HG03045 (cell line): ENCODE measurements at regions not wholly inside any gene's neighbourhood (a gene's known extent, or its start where the extent isn't known, plus 50 kb on each side); places are given as distances from the start of the nearest gene placed in this dataset.

ENCODE experiments used
- ATAC-seq: cut with Tn5 transposase; IDR thresholded peaks from one replicate; pipeline ENCODE4 v1.9.1; 2021; ENCODE audit warnings: mild to moderate bottlenecking, moderate library complexity; ENCODE audit not compliant: unreplicated experiment

DNA sequence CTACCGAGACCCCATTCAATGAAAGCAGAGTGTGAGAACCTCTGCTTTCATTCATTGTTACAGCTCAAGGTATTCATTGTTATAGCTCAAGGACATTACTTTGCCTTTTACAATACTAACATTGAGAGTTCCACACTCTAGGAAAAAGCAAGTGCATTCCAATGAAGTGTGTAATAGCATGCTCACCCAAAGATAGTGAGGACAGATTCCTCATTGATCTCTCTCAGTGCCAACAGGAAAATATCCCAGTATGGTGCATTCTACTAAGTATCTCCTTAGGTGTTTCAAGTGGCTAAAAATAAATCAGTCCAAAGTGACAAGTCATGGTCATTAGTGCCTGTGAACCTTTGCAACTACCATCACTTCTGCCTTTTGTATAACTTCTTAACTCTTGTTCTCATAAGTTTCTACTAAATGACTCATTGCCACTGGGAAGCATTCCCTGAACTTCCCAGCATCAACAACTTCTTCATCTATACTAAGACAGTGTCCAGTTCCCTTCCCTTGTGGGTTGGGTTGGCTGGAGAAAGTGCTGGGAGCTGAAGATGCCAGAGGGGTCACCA is 140.7 kb upstream of the STXBP5 start:
- no peak for ATAC-seq

GRCh38 chr6:147065786-147066185 is 138.4 kb upstream of the STXBP5 start:
- no peak for ATAC-seq

DNA sequence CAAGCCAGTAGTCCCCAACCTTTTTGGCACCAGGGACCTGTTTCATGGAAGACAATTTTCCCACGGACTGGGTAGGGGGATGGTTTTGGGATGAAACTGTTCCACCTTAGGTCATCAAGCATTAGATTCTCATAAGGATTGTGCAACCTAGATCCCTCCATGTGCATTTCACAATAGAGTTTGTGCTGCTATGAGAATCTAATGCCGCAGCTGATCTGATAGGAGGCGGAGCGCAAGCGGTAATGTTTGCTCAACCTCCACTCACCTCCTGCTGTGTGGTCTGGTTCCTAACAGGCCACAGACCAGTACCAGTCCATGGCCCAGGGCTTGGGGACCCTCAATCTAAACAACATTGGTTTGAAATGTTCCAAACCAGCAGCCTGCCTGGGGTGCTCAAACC is 137.0 kb upstream of the STXBP5 start:
- no peak for ATAC-seq

- ATAC-seq, result no peak
Observed at GRCh38 chr6:147071776-147072175, 132.4 kb upstream of the STXBP5 start.

GRCh38 chr6:147075381-147075780 is 128.8 kb upstream of the STXBP5 start:
- no peak for ATAC-seq

- no peak for ATAC-seq
Observed at GRCh38 chr6:147077251-147077650, 127.0 kb upstream of the STXBP5 start.

DNA sequence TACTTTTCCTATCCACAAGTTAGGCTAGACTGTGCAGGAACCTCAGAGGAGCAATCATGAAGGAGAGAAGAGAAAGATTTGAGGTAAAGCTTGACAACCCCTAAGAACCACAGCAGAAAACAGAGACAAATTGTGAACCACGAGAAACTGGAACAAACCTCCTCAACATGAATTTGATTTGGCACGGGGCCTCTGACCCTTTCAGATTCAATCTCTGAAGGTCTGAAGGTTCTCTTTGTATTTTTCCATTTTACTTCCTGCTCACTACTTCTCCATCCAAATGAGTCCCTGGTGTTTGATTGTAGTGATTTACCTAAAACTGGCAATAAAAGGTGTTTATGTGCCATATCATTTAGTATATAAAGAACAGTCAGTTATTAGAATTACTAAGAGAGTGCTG is 126.1 kb upstream of the STXBP5 start:
- ATAC-seq, result no peak

- ATAC-seq, result no peak
Observed at GRCh38 chr6:147078602-147079001, 125.6 kb upstream of the STXBP5 start.

GRCh38 chr6:147080225-147080624 is 124.0 kb upstream of the STXBP5 start:
- ATAC-seq, result no peak

- no peak for ATAC-seq
Observed at GRCh38 chr6:147081076-147081609, 123.1 kb upstream of the STXBP5 start.

DNA sequence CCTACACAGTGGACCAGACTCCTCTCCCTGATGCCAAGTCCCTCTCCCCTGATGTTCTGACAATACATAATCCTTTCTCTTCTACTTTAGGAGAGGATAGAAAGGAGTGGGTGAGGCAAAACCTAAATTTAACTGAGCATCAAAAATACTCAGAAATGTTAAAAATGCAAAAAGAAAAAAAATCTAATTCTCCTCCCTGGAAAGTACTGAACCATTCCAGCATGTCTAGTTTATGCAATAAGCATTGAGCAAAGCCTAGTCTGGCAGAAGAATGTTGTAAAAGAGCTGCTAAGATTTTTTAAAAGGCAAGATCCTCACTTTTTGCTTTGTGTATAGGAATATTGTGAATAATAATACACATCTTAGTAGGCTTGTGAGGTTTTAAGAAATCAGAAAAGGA is 116.6 kb upstream of the STXBP5 start:
- no peak for ATAC-seq

GRCh38 chr6:147088861-147089260 is 115.4 kb upstream of the STXBP5 start:
- no peak for ATAC-seq

DNA sequence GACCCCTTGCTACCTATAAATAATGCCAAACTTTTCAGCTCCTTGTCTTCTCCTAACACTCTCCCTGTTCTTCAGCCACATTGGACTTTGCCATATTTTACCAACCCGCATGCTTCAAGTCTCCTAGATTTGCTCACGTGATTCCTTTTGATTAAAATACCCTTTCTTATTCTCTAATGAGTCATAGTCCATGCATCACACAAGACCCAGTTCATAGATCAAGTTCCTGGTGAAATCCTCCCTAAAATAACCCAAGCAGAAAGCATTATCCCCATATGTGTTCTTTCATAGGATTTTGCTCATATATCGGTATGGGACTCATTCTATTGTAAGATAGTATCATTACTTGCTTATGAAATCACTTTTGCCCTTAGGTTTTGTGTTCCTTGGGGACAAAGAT is 108.9 kb upstream of the STXBP5 start:
- no peak for ATAC-seq

DNA sequence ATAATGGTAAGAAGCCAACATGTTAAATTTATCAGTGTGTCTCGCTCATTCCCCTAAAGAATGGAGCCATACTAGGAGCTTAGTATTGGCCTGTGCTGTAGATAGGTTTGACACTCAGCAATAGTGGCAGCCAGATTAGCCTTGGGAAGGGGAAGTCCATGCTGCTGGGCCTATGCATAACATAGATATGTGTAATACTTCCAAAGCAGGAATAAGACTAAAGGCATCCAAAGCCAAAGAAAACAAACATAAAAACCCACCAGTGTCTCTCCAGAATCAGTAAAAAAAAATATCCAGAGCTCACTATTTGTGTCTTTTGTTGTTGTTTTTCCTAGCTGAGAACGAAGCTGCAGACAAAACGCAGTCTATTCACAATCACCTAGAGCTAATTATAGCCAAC is 104.2 kb upstream of the STXBP5 start:
- no peak for ATAC-seq

DNA sequence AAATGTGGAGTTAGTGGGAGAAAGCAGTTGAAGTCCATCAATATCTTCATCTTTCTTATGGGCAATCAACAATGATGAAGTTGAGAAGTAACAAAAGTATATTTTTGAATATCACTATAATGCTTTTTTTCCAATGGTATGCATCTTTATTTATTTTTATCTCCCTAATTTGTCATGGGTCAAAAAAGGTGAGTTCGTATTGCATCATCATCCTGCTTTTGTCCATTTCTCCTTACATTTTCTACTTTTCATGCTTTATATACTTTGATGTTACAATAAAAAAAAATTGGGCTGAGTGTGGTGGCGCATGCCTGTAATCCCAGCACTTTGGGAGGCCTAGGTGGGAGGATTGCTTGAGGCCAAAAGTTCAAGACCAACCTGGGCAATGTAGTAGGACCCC is 101.2 kb upstream of the STXBP5 start:
- ATAC-seq, result no peak

GRCh38 chr6:147103694-147104093 is 100.5 kb upstream of the STXBP5 start:
- no peak for ATAC-seq

GRCh38 chr6:147105786-147106185 is 98.4 kb upstream of the STXBP5 start:
- ATAC-seq, result no peak

- ATAC-seq, result no peak
Observed at GRCh38 chr6:147106759-147107401, 97.3 kb upstream of the STXBP5 start.

DNA sequence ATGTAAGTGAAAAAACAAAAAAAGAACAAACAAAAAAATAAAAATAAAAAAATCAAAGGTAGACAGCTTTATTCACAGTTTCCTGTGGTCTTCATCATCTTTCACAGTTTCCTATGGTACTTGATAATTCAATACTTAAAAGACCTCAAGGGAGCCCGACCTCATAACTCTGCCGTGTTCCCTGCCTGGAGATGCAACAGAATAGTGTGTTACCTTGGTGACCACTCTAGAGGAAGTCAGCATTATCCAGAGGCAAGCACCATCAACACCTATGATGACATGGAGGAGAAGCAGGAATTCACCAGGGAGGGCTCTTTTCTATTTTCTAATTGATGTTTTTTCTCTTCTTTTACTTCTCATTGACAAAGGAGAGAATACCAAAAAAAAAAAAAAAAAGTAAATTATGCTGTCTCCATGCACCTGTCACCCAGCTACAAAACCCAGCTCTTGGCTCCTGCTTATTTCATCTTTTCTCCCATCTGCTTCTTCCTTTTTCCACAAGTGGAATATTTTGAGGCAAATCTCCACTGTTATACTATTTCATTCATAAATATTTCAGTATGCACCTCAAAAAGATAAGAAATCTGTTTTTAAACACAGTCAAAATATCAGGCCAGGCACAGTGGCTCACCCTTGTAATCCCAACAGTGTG is 95.8 kb upstream of the STXBP5 start:
- no peak for ATAC-seq

DNA sequence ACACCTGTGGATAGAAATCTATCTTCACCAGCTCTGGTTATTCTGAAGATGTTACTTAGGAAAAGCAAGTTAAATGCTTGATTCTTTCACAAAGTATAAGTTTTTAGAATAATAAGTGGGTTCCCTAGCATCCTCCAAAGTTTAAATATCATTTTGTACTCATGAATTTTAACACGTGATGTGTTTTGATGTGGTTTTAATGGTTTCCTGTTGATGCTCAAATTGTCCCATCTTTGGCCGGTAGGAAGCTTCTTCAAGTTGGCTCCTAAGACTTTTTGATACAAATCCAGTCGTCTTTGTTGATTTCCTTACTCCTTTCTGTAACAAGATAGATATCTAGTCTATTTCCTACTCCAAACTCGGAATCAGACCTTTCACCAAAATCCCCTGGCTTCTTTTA is 94.5 kb upstream of the STXBP5 start:
- no peak for ATAC-seq

DNA sequence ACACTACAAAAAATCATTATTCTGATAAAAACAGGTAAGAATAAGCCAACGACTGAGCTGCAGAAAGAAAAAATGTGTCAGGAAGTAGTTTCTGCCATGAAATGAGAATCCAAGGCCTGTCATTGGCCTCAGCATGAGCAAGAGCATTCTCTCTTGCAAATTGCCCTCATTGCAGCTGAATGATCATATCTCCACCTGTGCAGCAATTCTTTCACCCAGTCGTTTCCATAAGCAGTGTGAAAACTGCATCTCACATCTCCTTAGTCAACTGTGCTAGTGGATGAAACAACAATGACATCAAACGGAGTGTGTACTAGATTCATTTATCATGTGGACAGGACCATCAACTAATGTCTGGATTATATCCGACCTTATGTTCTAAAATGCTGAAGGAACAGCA is 88.2 kb upstream of the STXBP5 start:
- no peak for ATAC-seq

DNA sequence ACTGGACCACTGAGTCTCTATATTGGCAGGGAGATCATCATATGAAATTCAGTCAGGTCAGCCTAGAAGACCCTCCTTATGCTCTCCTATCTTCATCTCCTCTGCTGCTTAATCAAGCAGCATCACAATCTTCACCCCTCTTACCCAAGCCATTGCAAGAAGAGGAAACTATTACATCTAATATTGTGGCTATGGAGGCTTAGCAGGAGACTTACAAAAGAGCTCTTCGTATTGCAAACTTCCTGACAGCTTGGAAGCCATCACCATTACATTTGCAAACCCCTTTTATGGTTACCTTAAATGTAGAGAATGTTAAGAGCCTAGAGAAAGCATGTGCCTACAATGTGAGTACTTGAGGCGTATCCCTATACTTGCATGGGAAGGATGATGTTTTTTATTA is 87.2 kb upstream of the STXBP5 start:
- ATAC-seq, result no peak
